IMR-90 (cell line): ENCODE measurements at regions not wholly inside any gene's neighbourhood (a gene's known extent, or its start where the extent isn't known, plus 50 kb on each side); places are given as distances from the start of the nearest gene placed in this dataset.

Experiments
- CEBPB ChIP-seq: IDR thresholded peaks from 2 replicates; pipeline ENCODE4 v1.6.1; 2012; ENCODE audit warnings: low read depth, low read length, improper control_type of control experiment
- MAZ ChIP-seq: IDR thresholded peaks from 2 replicates; pipeline ENCODE4 v1.6.1; 2012; ENCODE audit warnings: low read depth, mild to moderate bottlenecking, low read length, improper control_type of control experiment, moderate library complexity, borderline replicate concordance
- MXI1 ChIP-seq: IDR thresholded peaks from 2 replicates; pipeline ENCODE4 v1.6.1; 2012; ENCODE audit warnings: low read depth, mild to moderate bottlenecking, low read length, moderate library complexity, borderline replicate concordance
- POLR2A ChIP-seq: IDR thresholded peaks from 2 replicates; pipeline ENCODE4 v1.6.1; 2012; ENCODE audit warnings: mild to moderate bottlenecking, low read depth, low read length
- RCOR1 ChIP-seq: IDR thresholded peaks from 2 replicates; pipeline ENCODE4 v1.6.1; 2012; ENCODE audit warnings: mild to moderate bottlenecking, low read length, improper control_type of control experiment; ENCODE audit not compliant: insufficient replicate concordance
- RFX5 ChIP-seq: IDR thresholded peaks from 2 replicates; pipeline ENCODE4 v1.8.0; 2012; ENCODE audit warnings: low read depth, mild to moderate bottlenecking, low read length, moderate library complexity
- SMC3 ChIP-seq: fragments of 150-350 bp; IDR thresholded peaks from 2 replicates; pipeline ENCODE4 v1.6.1; 2016; ENCODE audit warnings: low read depth, mild to moderate bottlenecking, antibody characterized with exemption, low read length, moderate library complexity
- TF ChIP-seq, protein P1 (sequence below): conservative IDR thresholded peaks from 2 replicates; pipeline ENCODE4 v1.5.1; 2012; ENCODE audit warnings: mild to moderate bottlenecking, low read depth, low read length, improper control_type of control experiment

DNA sequence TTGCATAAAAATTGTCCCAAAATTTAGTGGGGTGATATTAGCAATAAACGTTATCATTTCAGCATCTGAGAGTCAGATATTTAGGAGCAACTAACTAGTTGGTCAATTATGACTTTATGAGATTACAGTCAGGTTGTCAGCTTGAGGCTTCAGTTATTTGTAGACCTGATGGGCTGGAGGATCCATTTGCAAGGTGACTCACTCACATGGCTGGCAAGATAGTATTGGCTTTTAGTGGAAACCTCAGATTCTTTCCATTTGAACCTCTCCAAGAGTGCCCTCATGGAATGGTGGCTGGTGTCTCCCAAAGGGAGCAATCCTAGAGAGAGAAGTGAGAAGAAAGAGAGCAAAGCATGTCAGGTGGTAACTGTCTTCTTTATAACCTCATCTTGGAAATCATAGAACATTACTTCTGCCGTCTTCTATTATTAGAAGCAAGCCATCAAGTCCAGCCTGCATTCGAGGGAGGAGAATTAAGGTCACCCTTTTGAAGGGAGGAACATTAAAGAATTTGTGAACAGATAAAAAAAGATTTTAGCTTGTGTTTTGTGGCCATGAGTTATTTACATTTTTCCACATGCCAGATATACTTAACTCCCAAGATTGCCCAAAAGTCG lies 92.5 kb downstream of the HAUS1 start:
- TF ChIP-seq, protein P1, sequence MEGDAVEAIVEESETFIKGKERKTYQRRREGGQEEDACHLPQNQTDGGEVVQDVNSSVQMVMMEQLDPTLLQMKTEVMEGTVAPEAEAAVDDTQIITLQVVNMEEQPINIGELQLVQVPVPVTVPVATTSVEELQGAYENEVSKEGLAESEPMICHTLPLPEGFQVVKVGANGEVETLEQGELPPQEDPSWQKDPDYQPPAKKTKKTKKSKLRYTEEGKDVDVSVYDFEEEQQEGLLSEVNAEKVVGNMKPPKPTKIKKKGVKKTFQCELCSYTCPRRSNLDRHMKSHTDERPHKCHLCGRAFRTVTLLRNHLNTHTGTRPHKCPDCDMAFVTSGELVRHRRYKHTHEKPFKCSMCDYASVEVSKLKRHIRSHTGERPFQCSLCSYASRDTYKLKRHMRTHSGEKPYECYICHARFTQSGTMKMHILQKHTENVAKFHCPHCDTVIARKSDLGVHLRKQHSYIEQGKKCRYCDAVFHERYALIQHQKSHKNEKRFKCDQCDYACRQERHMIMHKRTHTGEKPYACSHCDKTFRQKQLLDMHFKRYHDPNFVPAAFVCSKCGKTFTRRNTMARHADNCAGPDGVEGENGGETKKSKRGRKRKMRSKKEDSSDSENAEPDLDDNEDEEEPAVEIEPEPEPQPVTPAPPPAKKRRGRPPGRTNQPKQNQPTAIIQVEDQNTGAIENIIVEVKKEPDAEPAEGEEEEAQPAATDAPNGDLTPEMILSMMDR: no peak
- TF ChIP-seq POLR2A (no peak), RCOR1 (no peak), RFX5 (no peak), SMC3 (no peak), CEBPB (no peak), MAZ (no peak), MXI1 (no peak)
